SK-N-SH (cell line): ENCODE measurements at regions not wholly inside any gene's neighbourhood (a gene's known extent, or its start where the extent isn't known, plus 50 kb on each side); places are given as distances from the start of the nearest gene placed in this dataset.
A peak's percentile ranks its signal among the peaks of the same experiment; 100 is the strongest.

Experiments used
- CTCF ChIA-PET: fragments of 300-600, 350-600 bp; formaldehyde crosslinking; extraction: SDS; loops from one replicate; lab custom pipeline; 2021; lab: Yijun Ruan, JAX
- POLR2A ChIA-PET: fragments of 350-600 bp; sonication (Branson Sonifier 250); formaldehyde crosslinking; extraction: SDS; loops from one replicate; lab custom pipeline; 2020; ENCODE audit warnings: antibody characterized with exemption, inconsistent platforms; lab: Yijun Ruan, JAX
- DNase-seq: peaks from one replicate; pipeline ENCODE4 v3.0.0; 2012
- H2AFZ ChIP-seq: fragments of 200-600 bp; sonication (generic); 2 replicates; pipeline ENCODE4 v1.8.1; 2016; ENCODE audit warnings: antibody characterized with exemption, mild to moderate bottlenecking, low read depth
- H3F3A ChIP-seq: fragments of 200-600 bp; sonication (generic); replicated peaks from 2 replicates; pipeline ENCODE3; 2016; ENCODE audit warnings: antibody characterized with exemption, mild to moderate bottlenecking; ENCODE audit not compliant: insufficient read depth
- H3K27ac ChIP-seq, 2 experiments: fragments of 200-500 bp in 1 of 2; fragments of 200-600 bp in 1 of 2; sonication (Bioruptor generic) in 1 of 2; sonication (generic), shearing (Covaris generic) in 1 of 2; 2 replicates each; pipeline versions ENCODE4 v1.5.1 to v1.6.1; 2014 to 2016; ENCODE audit warnings: low read depth in 2 of 2, inconsistent platforms in 1 of 2, low read length in 1 of 2, mild to moderate bottlenecking in 1 of 2, mixed read lengths in 1 of 2
- H3K27me3 ChIP-seq: fragments of 200-600 bp; sonication (generic), shearing (Covaris generic); 2 replicates; pipeline ENCODE4 v1.6.1; 2016; ENCODE audit warnings: mixed run types; ENCODE audit not compliant: insufficient read depth
- H3K36me3 ChIP-seq, 2 experiments: fragments of 200-500 bp in 1 of 2; fragments of 200-600 bp in 1 of 2; sonication (Bioruptor generic) in 1 of 2; sonication (generic) in 1 of 2; replicated peaks in 1 of 2; 2 replicates each; pipeline versions ENCODE3 to v1.5.1; 2014 to 2016; ENCODE audit warnings: low read length in 1 of 2, mild to moderate bottlenecking in 1 of 2; ENCODE audit not compliant: insufficient read depth in 2 of 2, control insufficient read depth in 1 of 2
- H3K4me1 ChIP-seq, 2 experiments: fragments of 200-500 bp in 1 of 2; fragments of 200-600 bp in 1 of 2; sonication (Bioruptor generic) in 1 of 2; sonication (generic), shearing (Covaris generic) in 1 of 2; 2 replicates each; pipeline versions ENCODE4 v1.5.1 to v1.6.1; 2014 to 2016; ENCODE audit warnings: low read depth in 1 of 2, low read length in 1 of 2, mixed run types in 1 of 2; ENCODE audit not compliant: insufficient read depth in 2 of 2, control insufficient read depth in 1 of 2
- H3K4me2 ChIP-seq: fragments of 200-600 bp; sonication (generic), shearing (Covaris generic); 2 replicates; pipeline ENCODE4 v1.6.1; 2017; ENCODE audit warnings: mixed run types
- H3K4me3 ChIP-seq, 2 experiments: fragments of 200-500 bp in 1 of 2; fragments of 200-600 bp in 1 of 2; sonication (Bioruptor generic) in 1 of 2; sonication (generic), shearing (Covaris generic) in 1 of 2; 2 replicates each; pipeline versions ENCODE4 v1.5.1 to v1.8.1; 2014 to 2016; ENCODE audit warnings: low read depth in 2 of 2, inconsistent platforms in 1 of 2, low read length in 1 of 2, mild to moderate bottlenecking in 1 of 2, mixed read lengths in 1 of 2, moderate library complexity in 1 of 2
- H3K79me2 ChIP-seq: fragments of 200-600 bp; sonication (generic); 2 replicates; pipeline ENCODE4 v1.8.1; 2017; ENCODE audit warnings: mild to moderate bottlenecking; ENCODE audit not compliant: insufficient read depth
- H3K9ac ChIP-seq: fragments of 200-600 bp; sonication (generic); 2 replicates; pipeline ENCODE4 v1.6.1; 2017; ENCODE audit warnings: mixed run types
- H3K9me2 ChIP-seq: fragments of 200-600 bp; sonication (generic); 2 replicates; pipeline ENCODE4 v1.6.1; 2017; ENCODE audit warnings: mixed run types
- H3K9me3 ChIP-seq: fragments of 200-600 bp; sonication (generic); 2 replicates; pipeline ENCODE4 v1.6.1; 2017; ENCODE audit warnings: mixed run types, mild to moderate bottlenecking, moderate library complexity
- H4K20me1 ChIP-seq: fragments of 200-600 bp; sonication (generic); 2 replicates; pipeline ENCODE4 v1.6.1; 2017; ENCODE audit warnings: mild to moderate bottlenecking, mixed run types; ENCODE audit not compliant: insufficient read depth
- CTCF ChIP-seq: fragments of 200-600 bp; sonication (generic); IDR thresholded peaks from 2 replicates; pipeline ENCODE4 v1.6.1; 2017; ENCODE audit warnings: antibody characterized with exemption, mild to moderate bottlenecking, moderate library complexity
- FOSL2 ChIP-seq: IDR thresholded peaks from 2 replicates; pipeline ENCODE4 v1.4.0; 2012; ENCODE audit warnings: low read depth, mild to moderate bottlenecking, moderate library complexity, borderline replicate concordance
- GATA2 ChIP-seq: sonication (generic); formaldehyde crosslinking; IDR thresholded peaks from 2 replicates; pipeline ENCODE4 v1.5.0; 2020; ENCODE audit warnings: mild to moderate bottlenecking, missing genetic modification reagents
- MXI1 ChIP-seq: IDR thresholded peaks from 2 replicates; pipeline ENCODE4 v1.6.1; 2012; ENCODE audit warnings: mild to moderate bottlenecking, low read depth, low read length, improper control_type of control experiment
- RAD21 ChIP-seq: IDR thresholded peaks from 2 replicates; pipeline ENCODE4 v1.6.1; 2012; ENCODE audit warnings: mild to moderate bottlenecking, low read length
- RFX5 ChIP-seq: IDR thresholded peaks from 2 replicates; pipeline ENCODE4 v1.6.1; 2012; ENCODE audit warnings: mild to moderate bottlenecking, improper control_type of control experiment, low read length
- SMC3 ChIP-seq: IDR thresholded peaks from 2 replicates; pipeline ENCODE4 v1.6.1; 2012; ENCODE audit warnings: low read depth, low read length, improper control_type of control experiment
- TAF1 ChIP-seq: IDR thresholded peaks from 2 replicates; pipeline ENCODE4 v1.6.1; 2012; ENCODE audit warnings: low read depth, mild to moderate bottlenecking, low read length, moderate library complexity, borderline replicate concordance
- TCF12 ChIP-seq: IDR thresholded peaks from 2 replicates; pipeline ENCODE4 v1.4.0; 2012
- TEAD4 ChIP-seq: IDR thresholded peaks from 2 replicates; pipeline ENCODE4 v1.4.0; 2012; ENCODE audit warnings: mild to moderate bottlenecking, borderline replicate concordance; ENCODE audit not compliant: insufficient read depth
- USF2 ChIP-seq: fragments of 150-350 bp; IDR thresholded peaks from 2 replicates; pipeline ENCODE4 v1.6.1; 2017; ENCODE audit warnings: antibody characterized with exemption, low read length, low read depth, borderline replicate concordance
- ZBTB33 ChIP-seq: IDR thresholded peaks from 2 replicates; pipeline ENCODE4 v1.4.0; 2012; ENCODE audit warnings: low read depth, borderline replicate concordance
- WGBS: methylation state at CpG from one replicate; pipeline ENCODE4 v1.1.6; 2017; ENCODE audit warnings: low lambda C conversion rate; 5-methylcytosine and 5-hydroxymethylcytosine counted together

GRCh38 chr1:105785021-105785420 lies 1271.5 kb upstream of the PRMT6 start (continued):
- TF ChIP-seq USF2 = no peak
- no peak for TF ChIP-seq MXI1
- no peak for TF ChIP-seq FOSL2
- no peak for TF ChIP-seq GATA2 (CRISPR knock-in tag)
- no peak for TF ChIP-seq ZBTB33
- TF ChIP-seq RFX5 = no peak
- TF ChIP-seq TCF12 = no peak
- TF ChIP-seq TAF1 = no peak
- TF ChIP-seq, all 33 proteins: peak for 0

- Histone ChIP-seq H3K9me3 (no peaks in the 10 kb centered on the region), H3K27me3 (no peaks in the 10 kb centered on the region)
- TF ChIP-seq SMC3 = peak; percentile 83
- TF ChIP-seq RAD21 = peak; percentile 87
- TF ChIP-seq TEAD4 = no peak
- TF ChIP-seq CTCF = peak; percentile 72
- TF ChIP-seq, all 33 proteins: peak for 3
- H3K27ac ChIP-seq = no peak overlapping the region
- H3K36me3 ChIP-seq = no peaks in the 10 kb centered on the region
- peak; percentile 69 for DNase-seq
- no peaks in the 10 kb centered on the region for H3K79me2 ChIP-seq
- H3K9me2 ChIP-seq = no peaks in the 10 kb centered on the region
- H3K9ac ChIP-seq = no peak overlapping the region
- no peak overlapping the region; the same call in 1 of the 2 replicates for H2AFZ ChIP-seq
- no peaks in the 10 kb centered on the region for H3K4me1 ChIP-seq
- ChIA-PET CTCF (interaction anchor here (0.5 to 6.0 kb wide), 21 partner anchors 9 to 1356 kb away, joined by 3 to 33 read pairs (median 4); no protein-coding TSS in a partner anchor), POLR2A (no interaction called here)
- H3K4me2 ChIP-seq = no peak overlapping the region
- no peaks in the 10 kb centered on the region for H3F3A ChIP-seq
- WGBS = 57% methylated on average over 1 of the region's 1 CpG
- no peak overlapping the region; a peak in 1 of 4 replicates for H3K4me3 ChIP-seq
- no peaks in the 10 kb centered on the region for H4K20me1 ChIP-seq
These were observed 1262.8 kb upstream of the PRMT6 start for GRCh38 chr1:105793536-105794146.
